ENCODE measurements at regions not wholly inside any gene's neighbourhood (a gene's known extent, or its start where the extent isn't known, plus 50 kb on each side); places are given as distances from the start of the nearest gene placed in this dataset.

GRCh38 chr11:90849312-90849711, 626.5 kb upstream of the CHORDC1 start:
- TF ChIP-seq CTCF (IDR thresholded peaks at IDR 0.05; ENCODE audit: extremely low read depth in 1 of 2, insufficient read depth in 1 of 2, low read depth in 1 of 2, low read length in 2 of 2) (no peak), POLR2A (IDR thresholded peaks at IDR 0.05; ENCODE audit: low read depth, low read length) (no peak), EZH2 (IDR thresholded peaks at IDR 0.05; ENCODE audit: borderline replicate concordance, low read depth, low read length, severe bottlenecking) (no peak), MAX (IDR thresholded peaks at IDR 0.05; ENCODE audit: insufficient read depth, insufficient read length) (no peak), JUN (IDR thresholded peaks at IDR 0.05; ENCODE audit: borderline replicate concordance, insufficient read depth, insufficient read length, low read depth) (no peak), GATA2 (IDR thresholded peaks at IDR 0.05; ENCODE audit: insufficient read depth, insufficient read length, low read depth, low read length) (no peak), POLR2AphosphoS5 (IDR thresholded peaks at IDR 0.05; ENCODE audit: insufficient read depth, low read depth, low read length) (no peak), FOS (IDR thresholded peaks at IDR 0.05; ENCODE audit: borderline replicate concordance, insufficient read depth, low read length) (no peak)

All from endothelial cell of umbilical vein (primary cell).